CD8-positive, alpha-beta memory T cell (primary cell): ENCODE measurements at regions not wholly inside any gene's neighbourhood (a gene's known extent, or its start where the extent isn't known, plus 50 kb on each side); places are given as distances from the start of the nearest gene placed in this dataset.
"Not testable (repeated sequence)": the region's sequence is repeated elsewhere in the genome, so short reads cannot be mapped to it uniquely, and the experiment has no call there.

Experiments
- CTCF ChIA-PET: fragments of 350-600 bp; sonication (Branson Sonifier 250); formaldehyde crosslinking; loops from one replicate; lab custom pipeline; 2021; ENCODE audit warnings: antibody characterized with exemption; lab: Charles Lee
- POLR2A ChIA-PET: fragments of 350-600 bp; sonication (Branson Sonifier 250); formaldehyde crosslinking; loops from one replicate; lab custom pipeline; 2021; ENCODE audit warnings: antibody characterized with exemption; lab: Charles Lee
- DNase-seq, 5 donors: peaks; one replicate each; pipeline versions ENCODE4 v3.0.0 to v3.0.0-alpha.2; 2020 to 2022; ENCODE audit warnings: mixed read lengths in 1 of 5
- H3K27ac ChIP-seq: one replicate; pipeline ENCODE4 v1.7.0; 2013; ENCODE audit warnings: low read depth, mild to moderate bottlenecking, low read length, moderate library complexity
- H3K27me3 ChIP-seq: 2 replicates; pipeline ENCODE4 v1.7.0; 2013; ENCODE audit warnings: low read length, mild to moderate bottlenecking; ENCODE audit not compliant: insufficient read depth, poor library complexity, severe bottlenecking
- H3K36me3 ChIP-seq: 2 replicates; pipeline ENCODE4 v1.7.0; 2013; ENCODE audit warnings: mild to moderate bottlenecking, low read length, moderate library complexity; ENCODE audit not compliant: insufficient read depth
- H3K4me1 ChIP-seq: 2 replicates; pipeline ENCODE4 v1.7.0; 2013; ENCODE audit warnings: mild to moderate bottlenecking, low read length, moderate library complexity; ENCODE audit not compliant: insufficient read depth
- H3K4me3 ChIP-seq: 2 replicates; pipeline ENCODE4 v1.7.0; 2013; ENCODE audit warnings: mild to moderate bottlenecking, low read length
- H3K9me3 ChIP-seq: 2 replicates; pipeline ENCODE4 v1.7.0; 2013; ENCODE audit warnings: mild to moderate bottlenecking, low read length
- H3K27ac Mint-ChIP-seq, 8 donors: one replicate each; pipeline ENCODE4 v1.8.0; 2020 to 2021; ENCODE audit warnings: mixed read lengths in 8 of 8, mild to moderate bottlenecking in 6 of 8, inconsistent platforms in 3 of 8, moderate library complexity in 3 of 8
- H3K27me3 Mint-ChIP-seq, 2 donors: one replicate each; pipeline ENCODE4 v1.8.0; 2020 to 2021; ENCODE audit warnings: mixed read lengths in 2 of 2, mild to moderate bottlenecking in 1 of 2, moderate library complexity in 1 of 2
- H3K36me3 Mint-ChIP-seq, 3 donors: one replicate each; pipeline ENCODE4 v1.8.0; 2020 to 2021; ENCODE audit warnings: mixed read lengths in 3 of 3, inconsistent platforms in 1 of 3, mild to moderate bottlenecking in 1 of 3
- H3K4me1 Mint-ChIP-seq, 3 donors: one replicate each; pipeline ENCODE4 v1.8.0; 2020 to 2021; ENCODE audit warnings: mixed read lengths in 3 of 3, inconsistent platforms in 1 of 3, mild to moderate bottlenecking in 1 of 3
- H3K4me3 Mint-ChIP-seq, 7 donors: one replicate each; pipeline ENCODE4 v1.8.0; 2020 to 2021; ENCODE audit warnings: mixed read lengths in 7 of 7, mild to moderate bottlenecking in 6 of 7, moderate library complexity in 4 of 7, inconsistent platforms in 2 of 7
- H3K9me3 Mint-ChIP-seq, 5 donors: one replicate each; pipeline ENCODE4 v1.8.0; 2020 to 2022; ENCODE audit warnings: mixed read lengths in 5 of 5, mild to moderate bottlenecking in 3 of 5, moderate library complexity in 2 of 5, inconsistent platforms in 1 of 5

DNA sequence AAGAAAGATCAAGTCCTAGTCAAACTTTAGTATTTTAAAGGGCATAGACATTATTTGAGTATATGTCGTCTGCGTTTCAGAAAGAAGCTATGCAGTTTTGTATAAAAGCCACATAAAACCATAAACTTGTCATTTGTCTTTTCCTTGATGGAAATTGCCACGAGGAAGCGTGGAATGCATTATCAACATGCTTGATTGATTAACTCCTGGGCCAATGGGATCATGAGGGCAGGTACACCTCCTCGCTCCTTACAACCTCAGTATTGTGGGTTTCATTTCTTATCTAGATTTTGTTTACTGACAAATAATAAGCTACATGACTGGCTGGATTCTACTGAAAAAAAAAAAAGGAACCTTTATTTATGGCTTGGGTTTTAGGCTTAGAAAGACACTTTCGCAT is 122.5 kb upstream of the RFX3 start:
- H3K27ac Mint-ChIP-seq, result no peak overlapping the region
- no peaks in the 10 kb centered on the region for H3K27me3 ChIP-seq
- H3K4me3 Mint-ChIP-seq, result no peak overlapping the region
- no peaks in the 10 kb centered on the region for H3K9me3 ChIP-seq
- no peak for DNase-seq
- no peak overlapping the region for H3K27ac ChIP-seq
- no peaks in the 10 kb centered on the region for H3K36me3 Mint-ChIP-seq
- no peaks in the 10 kb centered on the region for H3K4me1 ChIP-seq
- CTCF ChIA-PET, result interaction anchor here (2.5 kb wide), 1 partner anchor 180 kb away, joined by 9 read pairs; no protein-coding TSS in a partner anchor
- no peaks in the 10 kb centered on the region for H3K27me3 Mint-ChIP-seq
- H3K4me3 ChIP-seq, result no peak overlapping the region
- H3K9me3 Mint-ChIP-seq, result no peaks in the 10 kb centered on the region
- POLR2A ChIA-PET, result no interaction called here
- no peaks in the 10 kb centered on the region for H3K4me1 Mint-ChIP-seq
- no peaks in the 10 kb centered on the region for H3K36me3 ChIP-seq

DNA sequence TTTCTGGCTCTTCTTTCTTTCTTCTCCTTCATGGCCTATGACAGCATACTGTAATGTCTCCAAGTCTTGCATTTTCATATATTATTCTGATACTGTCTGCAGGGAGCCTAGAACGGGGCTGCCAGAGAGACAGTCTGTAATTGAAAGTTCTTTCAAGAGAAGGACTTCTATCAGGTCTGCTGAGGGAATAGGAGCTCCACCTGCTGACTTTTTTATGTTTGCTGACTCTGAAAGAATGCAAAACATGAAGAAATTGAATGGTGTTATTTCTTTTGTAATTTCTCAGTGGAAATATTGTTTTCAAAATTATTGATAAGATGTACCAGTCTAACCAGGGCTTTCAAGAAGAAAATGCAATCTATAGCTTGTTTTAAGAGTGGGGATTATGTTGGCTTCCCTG is 121.9 kb upstream of the RFX3 start:
- Histone ChIP-seq H3K27me3 (no peaks in the 10 kb centered on the region), H3K27ac (no peak overlapping the region), H3K36me3 (no peaks in the 10 kb centered on the region), H3K9me3 (no peaks in the 10 kb centered on the region), H3K4me1 (no peaks in the 10 kb centered on the region), H3K4me3 (no peak overlapping the region)
- H3K9me3 Mint-ChIP-seq, result no peaks in the 10 kb centered on the region
- no peaks in the 10 kb centered on the region for H3K27me3 Mint-ChIP-seq
- H3K27ac Mint-ChIP-seq, result no peak overlapping the region
- no peaks in the 10 kb centered on the region for H3K36me3 Mint-ChIP-seq
- POLR2A ChIA-PET, result no interaction called here
- H3K4me1 Mint-ChIP-seq, result no peaks in the 10 kb centered on the region
- H3K4me3 Mint-ChIP-seq, result no peak overlapping the region
- CTCF ChIA-PET, result interaction anchor here (2.5 kb wide), 1 partner anchor 180 kb away, joined by 9 read pairs; no protein-coding TSS in a partner anchor
- no peak for DNase-seq

DNA sequence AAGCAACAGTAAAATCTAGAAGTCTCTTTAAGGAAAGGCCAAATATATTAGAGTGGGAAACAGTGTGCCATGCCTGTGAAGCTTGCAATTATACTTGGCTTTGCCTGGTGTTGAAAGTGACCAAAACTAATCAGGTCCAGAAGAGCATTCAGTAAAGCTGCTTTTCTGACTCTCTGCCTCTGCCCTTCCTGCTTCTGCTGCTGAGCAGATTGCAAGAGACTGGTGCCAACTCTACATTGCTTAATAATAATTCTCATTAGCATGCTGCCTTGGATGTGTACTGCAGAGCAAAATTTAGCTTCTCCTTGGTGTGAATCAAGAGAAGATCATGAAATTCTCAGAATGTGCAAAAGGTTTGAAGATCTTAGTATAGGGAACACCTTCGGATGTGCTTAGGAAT is 120.4 kb upstream of the RFX3 start:
- Mint-ChIP-seq H3K4me1 (no peaks in the 10 kb centered on the region), H3K36me3 (no peaks in the 10 kb centered on the region), H3K27ac (no peak overlapping the region), H3K27me3 (no peaks in the 10 kb centered on the region), H3K9me3 (no peaks in the 10 kb centered on the region), H3K4me3 (no peak overlapping the region)
- ChIA-PET POLR2A (no interaction called here), CTCF (interaction anchor here (2.5 kb wide), 1 partner anchor 178 kb away, joined by 9 read pairs; no protein-coding TSS in a partner anchor)
- H3K4me1 ChIP-seq, result no peaks in the 10 kb centered on the region
- no peaks in the 10 kb centered on the region for H3K9me3 ChIP-seq
- no peaks in the 10 kb centered on the region for H3K36me3 ChIP-seq
- no peak overlapping the region for H3K27ac ChIP-seq
- DNase-seq, result no peak
- no peak overlapping the region for H3K4me3 ChIP-seq
- no peaks in the 10 kb centered on the region for H3K27me3 ChIP-seq

DNA sequence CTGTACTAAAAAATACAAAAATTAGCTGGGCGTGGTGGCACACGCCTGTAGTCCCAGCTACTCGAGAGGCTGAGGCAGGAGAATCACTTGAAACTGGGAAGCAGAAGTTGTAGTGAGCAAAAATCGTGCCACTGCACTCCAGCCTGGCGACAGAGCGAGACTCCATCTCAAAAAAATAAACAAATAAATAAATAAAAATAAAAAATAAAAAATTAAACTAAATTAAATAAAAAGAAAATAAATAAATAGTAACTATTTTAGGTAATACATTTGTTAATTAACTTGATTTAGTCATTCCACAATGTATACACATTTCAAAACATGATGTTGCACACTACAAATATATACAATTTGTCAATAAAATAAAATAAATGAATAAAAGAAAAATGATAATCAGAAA is 116.3 kb upstream of the RFX3 start:
- H3K4me3 Mint-ChIP-seq, H3K27ac Mint-ChIP-seq, POLR2A ChIA-PET, H3K4me1 Mint-ChIP-seq, DNase-seq, H3K4me3 ChIP-seq, CTCF ChIA-PET, H3K9me3 Mint-ChIP-seq, H3K4me1 ChIP-seq, H3K27me3 ChIP-seq, H3K27ac ChIP-seq, H3K36me3 ChIP-seq, H3K27me3 Mint-ChIP-seq, H3K9me3 ChIP-seq: not testable (repeated sequence)
- peaks cover 2 to 16% (median 5%) of the 10 kb centered on the region in 3 donors for H3K36me3 Mint-ChIP-seq

DNA sequence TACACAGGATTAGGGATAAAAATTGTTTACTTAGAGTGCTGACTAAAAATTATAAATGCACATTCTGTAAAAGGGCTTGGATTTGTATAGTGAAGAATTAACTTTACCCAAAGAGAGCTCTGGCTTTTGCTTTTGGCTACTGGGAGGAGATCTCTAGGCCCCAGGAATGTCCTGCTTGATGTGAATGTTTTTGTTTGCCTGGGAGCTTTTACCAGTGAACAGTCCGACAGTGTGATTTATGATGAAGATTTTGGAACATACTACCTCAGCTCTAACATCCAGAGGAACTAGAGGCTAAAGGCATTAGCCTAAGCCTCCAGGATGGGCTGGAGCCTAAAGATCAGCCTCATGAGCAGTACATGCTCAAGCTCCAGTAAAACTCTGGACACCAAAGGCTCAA is 103.7 kb upstream of the RFX3 start:
- H3K4me1 ChIP-seq, result no peaks in the 10 kb centered on the region
- H3K4me3 Mint-ChIP-seq, result no peak overlapping the region
- H3K27ac Mint-ChIP-seq, result no peak overlapping the region
- H3K4me1 Mint-ChIP-seq, result no peaks in the 10 kb centered on the region
- ChIA-PET POLR2A (interaction anchor here (0.7 kb wide), 1 partner anchor 62 kb away, joined by 4 read pairs; no protein-coding TSS in a partner anchor), CTCF (no interaction called here)
- no peaks in the 10 kb centered on the region for H3K36me3 ChIP-seq
- H3K27me3 ChIP-seq, result no peaks in the 10 kb centered on the region
- H3K9me3 ChIP-seq, result no peaks in the 10 kb centered on the region
- H3K9me3 Mint-ChIP-seq, result peaks cover 0 to 6% (median 3%) of the 10 kb centered on the region in 5 donors
- no peak overlapping the region for H3K27ac ChIP-seq
- H3K36me3 Mint-ChIP-seq, result peaks cover 20 to 45% (median 22%) of the 10 kb centered on the region in 3 donors
- no peaks in the 10 kb centered on the region for H3K27me3 Mint-ChIP-seq
- no peak for DNase-seq
- H3K4me3 ChIP-seq, result no peak overlapping the region

DNA sequence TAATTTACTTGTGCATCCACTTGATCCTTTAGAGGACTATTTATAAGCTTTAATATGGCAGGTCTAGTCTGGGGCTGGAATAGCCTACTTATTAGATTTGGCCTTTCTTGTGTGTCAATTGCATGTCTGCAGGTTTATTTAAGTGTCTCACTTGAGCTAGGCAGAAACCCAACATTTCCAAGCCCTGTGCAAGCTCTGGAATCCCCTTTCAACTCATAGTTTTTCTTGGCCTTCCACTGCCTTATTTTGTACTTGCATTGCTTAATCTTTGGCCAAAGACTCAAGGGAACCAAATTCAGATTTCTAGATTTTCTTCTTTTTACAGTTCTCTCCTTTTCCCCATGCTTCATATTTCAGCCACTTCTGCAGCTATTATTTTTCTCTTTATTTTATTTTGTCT is 102.4 kb upstream of the RFX3 start:
- Histone ChIP-seq H3K27ac (no peak overlapping the region), H3K4me3 (no peak overlapping the region), H3K36me3 (no peaks in the 10 kb centered on the region), H3K9me3 (no peaks in the 10 kb centered on the region), H3K4me1 (no peaks in the 10 kb centered on the region), H3K27me3 (no peaks in the 10 kb centered on the region)
- no peak for DNase-seq
- H3K4me3 Mint-ChIP-seq, result no peak overlapping the region
- ChIA-PET POLR2A (no interaction called here), CTCF (no interaction called here)
- no peak overlapping the region for H3K27ac Mint-ChIP-seq
- H3K4me1 Mint-ChIP-seq, result no peaks in the 10 kb centered on the region
- peaks cover 20 to 50% (median 27%) of the 10 kb centered on the region in 3 donors for H3K36me3 Mint-ChIP-seq
- peaks cover 0 to 6% (median 3%) of the 10 kb centered on the region in 5 donors for H3K9me3 Mint-ChIP-seq
- H3K27me3 Mint-ChIP-seq, result no peaks in the 10 kb centered on the region

DNA sequence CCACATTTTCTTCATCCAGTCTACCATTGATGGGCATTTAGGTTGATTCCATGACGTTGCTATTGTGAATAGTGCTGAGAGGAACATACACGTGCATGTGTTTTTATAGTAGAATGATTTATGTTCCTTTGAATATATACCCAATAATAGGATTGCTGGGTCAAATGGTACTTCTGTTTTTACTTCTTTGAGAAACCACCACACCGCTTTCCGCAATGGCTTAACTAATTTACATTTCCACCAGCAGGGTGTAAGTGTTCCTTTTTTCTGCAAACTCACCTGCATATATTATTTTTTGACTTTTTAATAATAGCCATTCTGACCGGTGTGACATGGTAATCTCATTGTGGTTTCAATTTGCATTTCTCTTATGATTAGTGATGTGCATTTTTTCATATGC is 82.2 kb upstream of the RFX3 start:
- peaks cover 0 to 16% (median 6%) of the 10 kb centered on the region in 3 donors for H3K36me3 Mint-ChIP-seq
- H3K9me3 ChIP-seq, result no peaks in the 10 kb centered on the region
- ChIA-PET POLR2A (no interaction called here), CTCF (no interaction called here)
- no peaks in the 10 kb centered on the region for H3K4me1 ChIP-seq
- no peak overlapping the region for H3K4me3 ChIP-seq
- peaks cover 0 to 4% (median 0%) of the 10 kb centered on the region in 5 donors for H3K9me3 Mint-ChIP-seq
- H3K27ac ChIP-seq, result no peak overlapping the region
- H3K4me1 Mint-ChIP-seq, result no peaks in the 10 kb centered on the region
- peak overlapping the region in 1 of 8 donors; percentile 8 for H3K27ac Mint-ChIP-seq
- H3K27me3 ChIP-seq, result no peaks in the 10 kb centered on the region
- no peak overlapping the region for H3K4me3 Mint-ChIP-seq
- H3K27me3 Mint-ChIP-seq, result no peaks in the 10 kb centered on the region
- no peak for DNase-seq
- H3K36me3 ChIP-seq, result no peaks in the 10 kb centered on the region

DNA sequence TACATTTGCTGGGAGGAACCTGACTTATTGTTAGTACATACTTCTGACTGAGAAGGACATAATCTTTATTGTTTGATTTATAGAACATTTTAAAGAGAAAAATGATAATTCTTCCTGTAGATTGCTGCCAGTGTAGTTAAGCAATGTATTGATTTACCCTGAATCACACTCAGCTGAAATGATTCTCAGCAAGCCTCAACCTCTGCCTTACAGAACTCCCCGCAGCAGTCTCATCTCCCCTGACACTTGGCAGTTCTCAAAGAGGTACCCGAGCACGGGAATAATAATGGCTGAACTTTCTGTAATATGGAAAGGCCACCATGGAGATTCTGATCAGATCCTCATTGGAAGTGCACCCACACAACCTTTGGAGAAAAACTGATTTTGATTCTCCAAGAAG is 74.9 kb upstream of the RFX3 start:
- Mint-ChIP-seq H3K4me3 (no peak overlapping the region), H3K27me3 (no peaks in the 10 kb centered on the region), H3K9me3 (no peaks in the 10 kb centered on the region), H3K4me1 (no peaks in the 10 kb centered on the region), H3K36me3 (no peaks in the 10 kb centered on the region), H3K27ac (peak overlapping the region in 1 of 8 donors; percentile 11)
- Histone ChIP-seq H3K4me1 (no peaks in the 10 kb centered on the region), H3K4me3 (no peak overlapping the region), H3K27me3 (no peaks in the 10 kb centered on the region), H3K27ac (no peak overlapping the region), H3K36me3 (no peaks in the 10 kb centered on the region), H3K9me3 (no peaks in the 10 kb centered on the region)
- DNase-seq, result no peak
- ChIA-PET CTCF (no interaction called here), POLR2A (no interaction called here)

DNA sequence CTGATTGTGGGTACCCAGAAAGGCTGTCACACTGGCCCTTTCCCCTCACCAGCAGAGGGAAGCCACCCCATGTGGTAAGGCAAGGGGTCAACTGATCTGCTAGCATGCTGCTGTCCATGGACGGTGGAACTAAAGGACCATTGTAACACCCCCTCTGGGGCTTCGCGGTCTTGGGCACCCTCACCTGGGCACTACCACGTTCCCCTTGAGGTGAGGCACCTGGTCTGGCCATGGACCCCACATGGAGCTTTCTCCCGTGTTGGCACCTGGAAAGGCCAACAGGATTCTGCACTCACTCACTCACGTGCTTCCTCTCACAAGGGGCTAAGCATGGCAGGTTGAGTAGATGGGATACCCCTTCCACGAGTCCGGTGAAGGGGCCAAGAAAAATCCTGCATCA is 72.0 kb upstream of the RFX3 start:
- ChIA-PET POLR2A (no interaction called here), CTCF (no interaction called here)
- DNase-seq, result no peak
- H3K4me1 ChIP-seq, result no peaks in the 10 kb centered on the region
- H3K4me1 Mint-ChIP-seq, result no peaks in the 10 kb centered on the region
- H3K36me3 ChIP-seq, result no peaks in the 10 kb centered on the region
- no peaks in the 10 kb centered on the region for H3K27me3 ChIP-seq
- peaks cover 0 to 8% (median 3%) of the 10 kb centered on the region in 3 donors for H3K36me3 Mint-ChIP-seq
- H3K9me3 ChIP-seq, result no peaks in the 10 kb centered on the region
- no peak overlapping the region for H3K4me3 ChIP-seq
- no peak overlapping the region for H3K4me3 Mint-ChIP-seq
- no peaks in the 10 kb centered on the region for H3K27me3 Mint-ChIP-seq
- no peaks in the 10 kb centered on the region for H3K9me3 Mint-ChIP-seq
- H3K27ac Mint-ChIP-seq, result no peak overlapping the region
- no peak overlapping the region for H3K27ac ChIP-seq
